Naive B cell (primary cell): ENCODE measurements at regions not wholly inside any gene's neighbourhood (a gene's known extent, or its start where the extent isn't known, plus 50 kb on each side); places are given as distances from the start of the nearest gene placed in this dataset.

Experiments
- ATAC-seq, 2 donors: fragments of 150-1000 bp; cut with Tn5 transposase; 2 replicates each; pipeline ENCODE4 v1.10.0; 2021; ENCODE audit warnings: low read depth in 2 of 2, mild to moderate bottlenecking in 2 of 2, moderate library complexity in 2 of 2
- DNase-seq: peaks from one replicate; pipeline ENCODE4 v3.0.0; 2022
- H3K27ac Mint-ChIP-seq, 6 donors: one replicate each; pipeline ENCODE4 v1.8.0; 2020 to 2022; ENCODE audit warnings: mild to moderate bottlenecking in 6 of 6, mixed read lengths in 6 of 6, moderate library complexity in 5 of 6, inconsistent platforms in 2 of 6
- H3K27me3 Mint-ChIP-seq, 3 donors: one replicate each; pipeline ENCODE4 v1.8.0; 2021 to 2022; ENCODE audit warnings: mixed read lengths in 3 of 3, mild to moderate bottlenecking in 1 of 3
- H3K36me3 Mint-ChIP-seq, 2 donors: one replicate each; pipeline ENCODE4 v1.8.0; 2020 to 2022; ENCODE audit warnings: mixed read lengths in 2 of 2, inconsistent platforms in 1 of 2, mild to moderate bottlenecking in 1 of 2
- H3K4me1 Mint-ChIP-seq, 3 donors: one replicate each; pipeline ENCODE4 v1.8.0; 2020 to 2022; ENCODE audit warnings: mixed read lengths in 3 of 3, inconsistent platforms in 1 of 3, mild to moderate bottlenecking in 1 of 3, moderate library complexity in 1 of 3
- H3K4me3 Mint-ChIP-seq, 8 donors: one replicate each; pipeline ENCODE4 v1.8.0; 2020 to 2022; ENCODE audit warnings: mild to moderate bottlenecking in 8 of 8, mixed read lengths in 8 of 8, moderate library complexity in 8 of 8, inconsistent platforms in 2 of 8
- H3K9me3 Mint-ChIP-seq, 7 donors: one replicate each; pipeline ENCODE4 v1.8.0; 2020 to 2022; ENCODE audit warnings: mixed read lengths in 7 of 7, mild to moderate bottlenecking in 5 of 7, inconsistent platforms in 2 of 7, moderate library complexity in 1 of 7

DNA sequence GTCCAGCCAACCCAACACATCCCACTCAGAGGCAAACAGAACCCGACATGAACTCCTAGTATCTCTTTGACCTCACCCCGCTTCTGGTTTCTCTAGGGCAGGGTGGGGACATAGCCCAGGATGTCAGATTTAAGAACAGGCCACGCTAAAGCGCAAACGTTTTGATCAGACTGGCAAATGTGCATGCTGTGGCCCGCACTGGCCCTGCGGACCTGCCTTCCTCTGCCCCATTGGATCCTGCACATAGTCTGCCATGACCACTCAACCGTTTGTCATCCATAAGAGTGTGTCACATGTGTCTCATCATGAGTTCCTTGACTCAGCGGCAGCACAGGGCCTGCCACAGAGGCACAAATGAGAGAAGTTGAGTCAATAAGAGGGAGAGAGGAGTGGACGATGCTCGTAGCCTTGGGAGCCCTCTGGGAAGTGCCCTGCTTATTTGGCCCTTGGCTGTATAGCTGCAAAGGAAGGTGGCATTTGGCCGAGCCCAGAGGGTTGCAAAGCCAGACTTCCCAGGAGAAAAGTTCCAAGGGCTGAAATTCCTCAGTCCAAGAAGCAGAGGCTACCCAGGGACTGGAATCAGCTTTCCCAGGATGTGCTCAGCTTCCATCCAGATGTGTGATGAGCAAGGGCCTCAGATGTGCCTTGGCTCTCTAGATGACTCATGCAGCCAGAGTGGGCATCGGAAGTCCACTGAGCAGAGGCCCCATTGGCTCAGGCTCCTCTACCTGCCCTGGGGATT is 55.5 kb upstream of the SLCO2A1 start:
- ATAC-seq (no peak), DNase-seq (no peak)
- H3K4me3 Mint-ChIP-seq = peak overlapping the region in 1 of 8 donors; percentile 35
- H3K27ac Mint-ChIP-seq = no peak overlapping the region
- peaks cover 0 to 17% (median 8%) of the 10 kb centered on the region in 7 donors for H3K9me3 Mint-ChIP-seq
- no peaks in the 10 kb centered on the region for H3K36me3 Mint-ChIP-seq
- H3K27me3 Mint-ChIP-seq = peaks cover 0 to 4% (median 4%) of the 10 kb centered on the region in 3 donors
- no peaks in the 10 kb centered on the region for H3K4me1 Mint-ChIP-seq

GRCh38 chr3:134084242-134084950 is 54.7 kb upstream of the SLCO2A1 start:
- Mint-ChIP-seq H3K4me1 (no peaks in the 10 kb centered on the region), H3K9me3 (peaks cover 0 to 17% (median 8%) of the 10 kb centered on the region in 7 donors), H3K36me3 (no peaks in the 10 kb centered on the region), H3K27ac (no peak overlapping the region), H3K27me3 (peaks cover 0 to 4% (median 4%) of the 10 kb centered on the region in 3 donors), H3K4me3 (no peak overlapping the region)
- ATAC-seq (no peak), DNase-seq (no peak)

- ATAC-seq (no peak), DNase-seq (no peak)
- Mint-ChIP-seq H3K4me3 (no peak overlapping the region), H3K36me3 (no peaks in the 10 kb centered on the region), H3K9me3 (peaks cover 0 to 12% (median 8%) of the 10 kb centered on the region in 7 donors), H3K4me1 (no peaks in the 10 kb centered on the region), H3K27ac (peak overlapping the region in 1 of 6 donors; percentile 83), H3K27me3 (peaks cover 0 to 4% (median 4%) of the 10 kb centered on the region in 3 donors)
These were observed 54.0 kb upstream of the SLCO2A1 start for GRCh38 chr3:134083626-134084241.

- Mint-ChIP-seq H3K36me3 (no peaks in the 10 kb centered on the region), H3K9me3 (peaks cover 0 to 6% (median 4%) of the 10 kb centered on the region in 7 donors), H3K4me3 (no peak overlapping the region), H3K27me3 (peaks cover 0 to 4% (median 4%) of the 10 kb centered on the region in 3 donors), H3K4me1 (no peaks in the 10 kb centered on the region), H3K27ac (no peak overlapping the region)
- ATAC-seq (no peak), DNase-seq (no peak)
These were observed 53.3 kb upstream of the SLCO2A1 start for GRCh38 chr3:134083008-134083407.

GRCh38 chr3:134082582-134082981 is 52.9 kb upstream of the SLCO2A1 start:
- DNase-seq (no peak), ATAC-seq (no peak)
- Mint-ChIP-seq H3K9me3 (peaks cover 0 to 6% (median 2%) of the 10 kb centered on the region in 7 donors), H3K36me3 (no peaks in the 10 kb centered on the region), H3K4me1 (no peaks in the 10 kb centered on the region), H3K4me3 (no peak overlapping the region), H3K27me3 (peaks cover 0 to 4% (median 4%) of the 10 kb centered on the region in 3 donors), H3K27ac (no peak overlapping the region)

DNA sequence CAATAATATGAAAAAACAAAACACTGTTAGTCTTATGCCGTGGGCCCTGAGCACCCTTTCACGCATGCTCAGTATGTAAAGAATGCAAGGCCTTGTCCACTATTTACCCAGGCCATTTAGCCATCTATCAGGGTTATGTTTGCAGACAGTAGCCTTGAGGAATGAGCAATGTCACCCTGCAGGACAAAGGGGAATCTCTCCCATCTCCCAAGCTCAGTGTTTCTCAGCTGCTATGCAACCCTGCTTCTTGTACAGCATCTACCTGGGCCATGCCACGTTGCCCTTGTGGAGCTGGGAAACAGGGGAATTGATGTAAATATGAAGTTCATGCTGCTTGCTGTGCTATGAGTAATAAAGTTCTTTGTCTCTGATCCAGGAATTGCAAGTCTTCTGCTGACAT is 51.5 kb upstream of the SLCO2A1 start:
- H3K9me3 Mint-ChIP-seq = peaks cover 0 to 6% (median 0%) of the 10 kb centered on the region in 7 donors
- DNase-seq = no peak
- H3K4me1 Mint-ChIP-seq = no peaks in the 10 kb centered on the region
- no peak overlapping the region for H3K4me3 Mint-ChIP-seq
- H3K27me3 Mint-ChIP-seq = peaks cover 0 to 4% (median 4%) of the 10 kb centered on the region in 3 donors
- peak overlapping the region in 1 of 6 donors; percentile 0 for H3K27ac Mint-ChIP-seq
- ATAC-seq = no peak
- H3K36me3 Mint-ChIP-seq = no peaks in the 10 kb centered on the region

DNA sequence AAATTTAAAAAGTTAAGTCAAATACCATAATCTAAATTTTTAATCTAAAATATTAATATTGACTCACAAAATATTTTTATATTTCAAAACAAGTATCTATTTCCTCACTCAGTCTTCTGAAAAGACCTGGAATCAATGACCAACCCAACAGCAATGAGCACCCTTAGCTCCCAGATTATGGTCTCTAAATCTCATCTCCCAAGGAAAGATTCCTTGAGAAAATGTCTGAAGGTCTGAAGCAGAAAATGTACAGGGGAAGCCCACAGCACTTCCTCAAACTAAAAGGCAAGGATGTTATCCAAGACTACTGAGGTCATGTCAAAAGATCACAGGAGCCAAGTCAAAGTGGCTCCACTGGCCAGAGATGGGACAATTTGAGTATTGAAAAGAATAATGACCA is 51.0 kb upstream of the SLCO2A1 start:
- DNase-seq (no peak), ATAC-seq (no peak)
- H3K36me3 Mint-ChIP-seq = no peaks in the 10 kb centered on the region
- no peak overlapping the region for H3K4me3 Mint-ChIP-seq
- no peaks in the 10 kb centered on the region for H3K4me1 Mint-ChIP-seq
- H3K9me3 Mint-ChIP-seq = peaks cover 0 to 6% (median 0%) of the 10 kb centered on the region in 7 donors
- H3K27ac Mint-ChIP-seq = no peak overlapping the region
- peaks cover 3 to 6% (median 4%) of the 10 kb centered on the region in 3 donors for H3K27me3 Mint-ChIP-seq

- Mint-ChIP-seq H3K9me3 (peaks cover 0 to 6% (median 0%) of the 10 kb centered on the region in 7 donors), H3K27me3 (peaks cover 4 to 10% (median 6%) of the 10 kb centered on the region in 3 donors), H3K4me1 (no peaks in the 10 kb centered on the region), H3K27ac (no peak overlapping the region), H3K4me3 (no peak overlapping the region), H3K36me3 (no peaks in the 10 kb centered on the region)
- DNase-seq = no peak
- ATAC-seq = no peak
These were observed 50.0 kb upstream of the SLCO2A1 start for GRCh38 chr3:134079761-134080160.
